ENCODE measurements at regions not wholly inside any gene's neighbourhood (a gene's known extent, or its start where the extent isn't known, plus 50 kb on each side); places are given as distances from the start of the nearest gene placed in this dataset.

GRCh38 chr13:61600360-61601033, 184.8 kb upstream of the PCDH20 start:
- Histone ChIP-seq H3K27me3 (ENCODE audit: low read length) (no peaks in the 10 kb centered on the region), H3K36me3 (ENCODE audit: low read length) (no peaks in the 10 kb centered on the region), H3K9ac (ENCODE audit: low read length) (no peak overlapping the region), H4K20me1 (ENCODE audit: low read depth, low read length) (no peaks in the 10 kb centered on the region), H3K9me2 (replicated peaks; ENCODE audit: insufficient read depth, low read length) (no peaks in the 10 kb centered on the region), H2AFZ (ENCODE audit: low read depth, low read length, severe bottlenecking) (peak overlapping the region; percentile 73), H3K9me3 (ENCODE audit: insufficient read depth, low read length) (no peaks in the 10 kb centered on the region), H3K4me2 (ENCODE audit: low read depth, low read length, poor library complexity, severe bottlenecking) (no peak overlapping the region), H3K27ac (ENCODE audit: low read depth, low read length) (no peak overlapping the region), H3K79me2 (ENCODE audit: insufficient read depth, low read length) (no peaks in the 10 kb centered on the region), H3K4me3 (ENCODE audit: insufficient read depth, low read length, poor library complexity, severe bottlenecking) (no peak overlapping the region), H3F3A (ENCODE audit: insufficient read depth) (no peaks in the 10 kb centered on the region)
- TF ChIP-seq CTCF (IDR thresholded peaks at IDR 0.05; ENCODE audit: insufficient read depth, low read length, poor library complexity, severe bottlenecking), result no peak
- no peak for TF ChIP-seq EZH2phosphoT487 (conservative IDR thresholded peaks at IDR 0.05; ENCODE audit: low read length)

- H3K4me2 ChIP-seq (ENCODE audit: low read depth, low read length, poor library complexity, severe bottlenecking), result no peak overlapping the region
- peak overlapping the region; percentile 65 for H2AFZ ChIP-seq (ENCODE audit: low read depth, low read length, severe bottlenecking)
- no peaks in the 10 kb centered on the region for H3K79me2 ChIP-seq (ENCODE audit: insufficient read depth, low read length)
- H3K27me3 ChIP-seq (ENCODE audit: low read length), result no peaks in the 10 kb centered on the region
- H3K9ac ChIP-seq (ENCODE audit: low read length), result no peak overlapping the region
- H3K4me3 ChIP-seq (ENCODE audit: insufficient read depth, low read length, poor library complexity, severe bottlenecking), result no peak overlapping the region
- no peak overlapping the region for H3K27ac ChIP-seq (ENCODE audit: low read depth, low read length)
- no peaks in the 10 kb centered on the region for H4K20me1 ChIP-seq (ENCODE audit: low read depth, low read length)
- TF ChIP-seq CTCF (IDR thresholded peaks at IDR 0.05; ENCODE audit: insufficient read depth, low read length, poor library complexity, severe bottlenecking), result no peak
- TF ChIP-seq EZH2phosphoT487 (conservative IDR thresholded peaks at IDR 0.05; ENCODE audit: low read length), result no peak
- H3K36me3 ChIP-seq (ENCODE audit: low read length), result no peaks in the 10 kb centered on the region
- H3K9me3 ChIP-seq (ENCODE audit: insufficient read depth, low read length), result no peaks in the 10 kb centered on the region
- no peaks in the 10 kb centered on the region for H3K9me2 ChIP-seq (replicated peaks; ENCODE audit: insufficient read depth, low read length)
- no peaks in the 10 kb centered on the region for H3F3A ChIP-seq (ENCODE audit: insufficient read depth)
Observed at GRCh38 chr13:61592489-61592888, 176.8 kb upstream of the PCDH20 start.

- Histone ChIP-seq H2AFZ (ENCODE audit: low read depth, low read length, severe bottlenecking) (peak overlapping the region; percentile 72), H3F3A (ENCODE audit: insufficient read depth) (no peaks in the 10 kb centered on the region), H3K79me2 (ENCODE audit: insufficient read depth, low read length) (no peaks in the 10 kb centered on the region), H3K36me3 (ENCODE audit: low read length) (no peaks in the 10 kb centered on the region), H3K4me2 (ENCODE audit: low read depth, low read length, poor library complexity, severe bottlenecking) (no peak overlapping the region), H3K4me3 (ENCODE audit: insufficient read depth, low read length, poor library complexity, severe bottlenecking) (no peak overlapping the region), H3K27ac (ENCODE audit: low read depth, low read length) (no peak overlapping the region), H3K9me2 (replicated peaks; ENCODE audit: insufficient read depth, low read length) (no peaks in the 10 kb centered on the region), H3K27me3 (ENCODE audit: low read length) (no peaks in the 10 kb centered on the region), H4K20me1 (ENCODE audit: low read depth, low read length) (no peaks in the 10 kb centered on the region), H3K9ac (ENCODE audit: low read length) (no peak overlapping the region), H3K9me3 (ENCODE audit: insufficient read depth, low read length) (no peaks in the 10 kb centered on the region)
- TF ChIP-seq CTCF (IDR thresholded peaks at IDR 0.05; ENCODE audit: insufficient read depth, low read length, poor library complexity, severe bottlenecking) (no peak), EZH2phosphoT487 (conservative IDR thresholded peaks at IDR 0.05; ENCODE audit: low read length) (no peak)
Observed at GRCh38 chr13:61575973-61576372, 160.3 kb upstream of the PCDH20 start.

Data from SU-DHL-6 (cell line).